ENCODE measurements at regions not wholly inside any gene's neighbourhood (a gene's known extent, or its start where the extent isn't known, plus 50 kb on each side); places are given as distances from the start of the nearest gene placed in this dataset.
"Not testable (repeated sequence)": the region's sequence is repeated elsewhere in the genome, so short reads cannot be mapped to it uniquely, and the experiment has no call there.

DNA sequence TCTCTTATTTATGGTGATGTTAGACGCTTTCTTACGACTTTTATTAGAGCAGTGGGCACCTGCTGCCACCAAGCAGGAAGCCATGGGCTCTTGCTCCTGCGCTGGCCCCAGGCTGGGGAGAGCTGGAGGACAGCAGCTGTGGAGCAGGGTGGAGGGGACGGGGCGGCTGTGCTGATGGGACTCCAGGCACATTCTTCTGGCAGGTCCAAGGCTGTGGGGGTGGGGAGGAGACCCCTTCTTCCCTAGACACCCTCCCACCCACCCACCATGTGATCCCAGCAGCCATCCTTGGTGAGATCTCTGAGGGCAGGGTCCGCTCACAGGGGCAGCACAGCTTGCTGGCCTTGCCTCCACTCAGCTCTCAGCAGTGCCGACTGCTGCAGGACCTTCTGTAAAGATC, 192.6 kb upstream of the IRX4 start:
- Histone ChIP-seq H3F3A (ENCODE audit: insufficient read depth, low read length) (no peaks in the 10 kb centered on the region), H3K9ac (ENCODE audit: low read length) (no peak overlapping the region), H3K4me2 (ENCODE audit: low read length) (no peak overlapping the region), H3K4me1 (ENCODE audit: insufficient read depth, low read length, severe bottlenecking) (no peaks in the 10 kb centered on the region), H3K27me3 (ENCODE audit: insufficient read depth, low read length) (no peaks in the 10 kb centered on the region), H3K36me3 (ENCODE audit: insufficient read depth, low read length) (no peaks in the 10 kb centered on the region), H2AFZ (ENCODE audit: low read length) (no peak overlapping the region), H3K9me2 (ENCODE audit: low read depth, low read length) (no peaks in the 10 kb centered on the region), H3K79me2 (ENCODE audit: insufficient read depth, low read length) (no peaks in the 10 kb centered on the region), H4K20me1 (ENCODE audit: insufficient read depth, low read length) (no peaks in the 10 kb centered on the region), H3K9me3 (ENCODE audit: low read length) (no peaks in the 10 kb centered on the region), H3K4me3 (ENCODE audit: low read depth, low read length, poor library complexity, severe bottlenecking) (no peak overlapping the region), H3K27ac (ENCODE audit: low read depth, low read length, poor library complexity, severe bottlenecking) (no peak overlapping the region)
- no peak for TF ChIP-seq EZH2 (IDR thresholded peaks at IDR 0.05; ENCODE audit: borderline replicate concordance, low read length)
- TF ChIP-seq, protein P1, sequence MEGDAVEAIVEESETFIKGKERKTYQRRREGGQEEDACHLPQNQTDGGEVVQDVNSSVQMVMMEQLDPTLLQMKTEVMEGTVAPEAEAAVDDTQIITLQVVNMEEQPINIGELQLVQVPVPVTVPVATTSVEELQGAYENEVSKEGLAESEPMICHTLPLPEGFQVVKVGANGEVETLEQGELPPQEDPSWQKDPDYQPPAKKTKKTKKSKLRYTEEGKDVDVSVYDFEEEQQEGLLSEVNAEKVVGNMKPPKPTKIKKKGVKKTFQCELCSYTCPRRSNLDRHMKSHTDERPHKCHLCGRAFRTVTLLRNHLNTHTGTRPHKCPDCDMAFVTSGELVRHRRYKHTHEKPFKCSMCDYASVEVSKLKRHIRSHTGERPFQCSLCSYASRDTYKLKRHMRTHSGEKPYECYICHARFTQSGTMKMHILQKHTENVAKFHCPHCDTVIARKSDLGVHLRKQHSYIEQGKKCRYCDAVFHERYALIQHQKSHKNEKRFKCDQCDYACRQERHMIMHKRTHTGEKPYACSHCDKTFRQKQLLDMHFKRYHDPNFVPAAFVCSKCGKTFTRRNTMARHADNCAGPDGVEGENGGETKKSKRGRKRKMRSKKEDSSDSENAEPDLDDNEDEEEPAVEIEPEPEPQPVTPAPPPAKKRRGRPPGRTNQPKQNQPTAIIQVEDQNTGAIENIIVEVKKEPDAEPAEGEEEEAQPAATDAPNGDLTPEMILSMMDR (IDR thresholded peaks at IDR 0.05; ENCODE audit: low read length), result no peak

DNA sequence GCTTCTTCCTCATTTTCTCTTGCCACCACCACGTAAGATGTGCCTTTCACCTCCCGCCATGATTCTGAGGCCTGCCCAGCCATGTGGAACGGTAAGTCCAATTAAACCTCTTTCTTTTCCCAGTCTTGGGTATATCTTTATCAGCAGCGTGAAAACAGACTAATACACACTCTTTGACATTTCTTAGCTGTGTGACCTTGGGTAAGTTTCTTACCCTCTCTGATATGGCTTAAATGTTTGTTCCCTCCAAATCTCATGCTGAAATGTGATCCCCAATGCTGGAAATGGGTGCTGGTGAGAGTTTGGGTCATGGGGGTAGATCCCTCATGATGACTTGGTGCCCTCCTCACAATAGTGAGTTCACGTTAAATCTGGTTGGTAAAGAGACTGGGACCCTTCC, 188.8 kb upstream of the IRX4 start:
- Histone ChIP-seq H3K4me1 (ENCODE audit: insufficient read depth, low read length, severe bottlenecking) (no peaks in the 10 kb centered on the region), H3K9me3 (ENCODE audit: low read length) (no peaks in the 10 kb centered on the region), H3K27me3 (ENCODE audit: insufficient read depth, low read length) (no peaks in the 10 kb centered on the region), H3K9me2 (ENCODE audit: low read depth, low read length) (no peaks in the 10 kb centered on the region), H3K9ac (ENCODE audit: low read length) (no peak overlapping the region), H3K4me3 (ENCODE audit: low read depth, low read length, poor library complexity, severe bottlenecking) (no peak overlapping the region), H3K27ac (ENCODE audit: low read depth, low read length, poor library complexity, severe bottlenecking) (no peak overlapping the region), H3F3A (ENCODE audit: insufficient read depth, low read length) (no peaks in the 10 kb centered on the region), H3K79me2 (ENCODE audit: insufficient read depth, low read length) (no peaks in the 10 kb centered on the region), H3K36me3 (ENCODE audit: insufficient read depth, low read length) (no peaks in the 10 kb centered on the region), H3K4me2 (ENCODE audit: low read length) (no peak overlapping the region), H2AFZ (ENCODE audit: low read length) (no peak overlapping the region), H4K20me1 (ENCODE audit: insufficient read depth, low read length) (no peaks in the 10 kb centered on the region)
- TF ChIP-seq, protein P1 (IDR thresholded peaks at IDR 0.05; ENCODE audit: low read length), result no peak
- no peak for TF ChIP-seq EZH2 (IDR thresholded peaks at IDR 0.05; ENCODE audit: borderline replicate concordance, low read length)

DNA sequence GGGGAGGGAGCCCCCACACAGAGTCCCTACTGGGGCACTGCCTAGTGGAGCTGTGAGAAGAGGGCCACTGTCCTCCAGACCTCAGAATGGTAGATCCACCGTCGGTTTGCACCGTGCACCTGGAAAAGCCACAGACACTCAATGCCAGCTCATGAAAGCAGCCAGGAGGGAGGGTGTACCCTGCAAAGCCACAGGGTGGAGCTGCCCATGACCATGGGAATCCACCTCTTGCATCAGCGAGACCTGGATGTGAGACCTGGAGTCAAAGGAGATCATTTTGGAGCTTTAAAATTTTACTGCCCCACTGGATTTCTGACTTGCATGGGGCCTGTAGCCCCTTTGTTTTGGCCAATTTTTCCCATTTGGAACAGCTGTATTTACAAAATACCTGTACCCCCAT, 188.1 kb upstream of the IRX4 start:
- H3K36me3 ChIP-seq (ENCODE audit: insufficient read depth, low read length); H4K20me1 ChIP-seq (ENCODE audit: insufficient read depth, low read length); H3K9ac ChIP-seq (ENCODE audit: low read length); H3K4me1 ChIP-seq (ENCODE audit: insufficient read depth, low read length, severe bottlenecking); H3K27me3 ChIP-seq (ENCODE audit: insufficient read depth, low read length); H3K4me3 ChIP-seq (ENCODE audit: low read depth, low read length, poor library complexity, severe bottlenecking); H3F3A ChIP-seq (ENCODE audit: insufficient read depth, low read length); H2AFZ ChIP-seq (ENCODE audit: low read length); H3K9me3 ChIP-seq (ENCODE audit: low read length); H3K9me2 ChIP-seq (ENCODE audit: low read depth, low read length); H3K79me2 ChIP-seq (ENCODE audit: insufficient read depth, low read length); H3K4me2 ChIP-seq (ENCODE audit: low read length); H3K27ac ChIP-seq (ENCODE audit: low read depth, low read length, poor library complexity, severe bottlenecking): not testable (repeated sequence)

DNA sequence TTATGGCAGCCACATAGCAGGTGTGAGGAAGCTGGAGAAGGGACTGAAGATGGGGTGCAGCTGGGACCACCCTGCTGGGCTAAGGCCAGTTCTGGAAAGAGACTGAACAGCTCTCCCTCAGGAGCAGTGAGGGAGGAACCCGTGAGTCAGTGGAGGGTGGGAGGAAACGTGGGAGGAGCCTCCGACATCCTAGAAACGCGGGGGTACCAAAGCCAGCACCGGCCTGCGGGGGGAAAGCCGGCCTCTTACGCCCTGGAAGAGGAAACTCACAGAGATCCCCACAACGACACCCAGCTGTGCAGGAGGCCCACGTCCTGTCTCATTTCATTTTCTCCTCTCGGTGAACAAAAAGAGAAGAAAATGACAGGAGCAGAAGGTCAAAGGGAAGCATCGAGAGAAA, 185.8 kb upstream of the IRX4 start:
- TF ChIP-seq, protein P1 (IDR thresholded peaks at IDR 0.05; ENCODE audit: low read length), result no peak
- no peak for TF ChIP-seq EZH2 (IDR thresholded peaks at IDR 0.05; ENCODE audit: borderline replicate concordance, low read length)

More for the DNA sequence above, 185.8 kb upstream of the IRX4 start:
- Histone ChIP-seq H3K4me1 (ENCODE audit: insufficient read depth, low read length, severe bottlenecking) (no peaks in the 10 kb centered on the region), H3K9me2 (ENCODE audit: low read depth, low read length) (no peaks in the 10 kb centered on the region), H3K4me2 (ENCODE audit: low read length) (no peak overlapping the region), H4K20me1 (ENCODE audit: insufficient read depth, low read length) (no peaks in the 10 kb centered on the region), H3K4me3 (ENCODE audit: low read depth, low read length, poor library complexity, severe bottlenecking) (no peak overlapping the region), H3K9me3 (ENCODE audit: low read length) (no peaks in the 10 kb centered on the region), H3K9ac (ENCODE audit: low read length) (no peak overlapping the region), H3K36me3 (ENCODE audit: insufficient read depth, low read length) (no peaks in the 10 kb centered on the region), H3K27ac (ENCODE audit: low read depth, low read length, poor library complexity, severe bottlenecking) (no peak overlapping the region), H3K27me3 (ENCODE audit: insufficient read depth, low read length) (no peaks in the 10 kb centered on the region), H2AFZ (ENCODE audit: low read length) (no peak overlapping the region), H3F3A (ENCODE audit: insufficient read depth, low read length) (no peaks in the 10 kb centered on the region), H3K79me2 (ENCODE audit: insufficient read depth, low read length) (no peaks in the 10 kb centered on the region)

Data from OCI-LY1 (cell line).